Glutamatergic neuron (in vitro differentiated cells): ENCODE measurements at regions not wholly inside any gene's neighbourhood (a gene's known extent, or its start where the extent isn't known, plus 50 kb on each side); places are given as distances from the start of the nearest gene placed in this dataset.

ENCODE experiments used
- DNase-seq: peaks from one replicate; pipeline ENCODE4 v3.0.0; 2022
- H3K27ac Mint-ChIP-seq: one replicate; pipeline ENCODE4 v1.8.0; 2020; ENCODE audit warnings: mild to moderate bottlenecking, mixed read lengths, inconsistent platforms; ENCODE audit not compliant: unreplicated experiment
- H3K27me3 Mint-ChIP-seq: one replicate; pipeline ENCODE4 v1.8.0; 2020; ENCODE audit warnings: mild to moderate bottlenecking, moderate library complexity, mixed read lengths, inconsistent platforms; ENCODE audit not compliant: unreplicated experiment
- H3K36me3 Mint-ChIP-seq: one replicate; pipeline ENCODE4 v1.8.0; 2020; ENCODE audit warnings: mild to moderate bottlenecking, mixed read lengths, inconsistent platforms; ENCODE audit not compliant: unreplicated experiment
- H3K4me1 Mint-ChIP-seq: one replicate; pipeline ENCODE4 v1.8.0; 2020; ENCODE audit warnings: mild to moderate bottlenecking, low read depth, mixed read lengths, inconsistent platforms; ENCODE audit not compliant: unreplicated experiment
- H3K4me3 Mint-ChIP-seq: one replicate; pipeline ENCODE4 v1.8.0; 2020; ENCODE audit warnings: mild to moderate bottlenecking, mixed read lengths, inconsistent platforms; ENCODE audit not compliant: unreplicated experiment
- H3K9me3 Mint-ChIP-seq: one replicate; pipeline ENCODE4 v1.8.0; 2020; ENCODE audit warnings: mild to moderate bottlenecking, moderate library complexity, mixed read lengths, inconsistent platforms; ENCODE audit not compliant: unreplicated experiment
- TF ChIP-seq, protein P1 (sequence below): fragments of 200-600 bp; sonication (generic); IDR thresholded peaks from one replicate; pipeline ENCODE4 v1.5.0; 2021; ENCODE audit not compliant: partially characterized antibody, unreplicated experiment

- H3K4me1 Mint-ChIP-seq: no peaks in the 10 kb centered on the region
- TF ChIP-seq, protein P1, sequence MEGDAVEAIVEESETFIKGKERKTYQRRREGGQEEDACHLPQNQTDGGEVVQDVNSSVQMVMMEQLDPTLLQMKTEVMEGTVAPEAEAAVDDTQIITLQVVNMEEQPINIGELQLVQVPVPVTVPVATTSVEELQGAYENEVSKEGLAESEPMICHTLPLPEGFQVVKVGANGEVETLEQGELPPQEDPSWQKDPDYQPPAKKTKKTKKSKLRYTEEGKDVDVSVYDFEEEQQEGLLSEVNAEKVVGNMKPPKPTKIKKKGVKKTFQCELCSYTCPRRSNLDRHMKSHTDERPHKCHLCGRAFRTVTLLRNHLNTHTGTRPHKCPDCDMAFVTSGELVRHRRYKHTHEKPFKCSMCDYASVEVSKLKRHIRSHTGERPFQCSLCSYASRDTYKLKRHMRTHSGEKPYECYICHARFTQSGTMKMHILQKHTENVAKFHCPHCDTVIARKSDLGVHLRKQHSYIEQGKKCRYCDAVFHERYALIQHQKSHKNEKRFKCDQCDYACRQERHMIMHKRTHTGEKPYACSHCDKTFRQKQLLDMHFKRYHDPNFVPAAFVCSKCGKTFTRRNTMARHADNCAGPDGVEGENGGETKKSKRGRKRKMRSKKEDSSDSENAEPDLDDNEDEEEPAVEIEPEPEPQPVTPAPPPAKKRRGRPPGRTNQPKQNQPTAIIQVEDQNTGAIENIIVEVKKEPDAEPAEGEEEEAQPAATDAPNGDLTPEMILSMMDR: no peak
- H3K9me3 Mint-ChIP-seq: peaks cover 2% of the 10 kb centered on the region
- H3K27ac Mint-ChIP-seq: no peak overlapping the region
- H3K36me3 Mint-ChIP-seq: no peaks in the 10 kb centered on the region
- DNase-seq: no peak
- H3K27me3 Mint-ChIP-seq: no peaks in the 10 kb centered on the region
- H3K4me3 Mint-ChIP-seq: no peak overlapping the region
These were observed 80.9 kb downstream of the PERP start for GRCh38 chr6:138026342-138026741.

DNA sequence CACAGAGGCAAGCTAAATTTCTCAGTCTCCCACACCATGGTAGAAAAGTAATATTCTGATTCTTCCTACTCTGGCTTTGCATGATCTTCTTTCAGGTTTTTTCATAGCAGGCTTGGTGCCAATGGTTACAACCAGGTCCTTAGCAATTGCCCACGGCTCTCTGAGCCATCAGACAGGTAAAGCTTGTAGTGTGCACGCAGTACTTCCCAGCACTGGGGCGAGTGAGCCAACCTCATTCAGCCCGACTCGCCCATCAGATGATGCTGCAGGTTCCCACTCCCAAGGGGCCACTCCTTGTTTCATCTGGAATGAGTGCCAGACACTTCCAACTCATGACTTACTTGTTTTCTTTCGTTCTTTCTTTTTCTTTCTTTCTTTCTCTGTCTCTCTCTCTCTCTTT is 78.3 kb downstream of the PERP start:
- Mint-ChIP-seq H3K36me3 (no peaks in the 10 kb centered on the region), H3K9me3 (peaks cover 2% of the 10 kb centered on the region)

DNA sequence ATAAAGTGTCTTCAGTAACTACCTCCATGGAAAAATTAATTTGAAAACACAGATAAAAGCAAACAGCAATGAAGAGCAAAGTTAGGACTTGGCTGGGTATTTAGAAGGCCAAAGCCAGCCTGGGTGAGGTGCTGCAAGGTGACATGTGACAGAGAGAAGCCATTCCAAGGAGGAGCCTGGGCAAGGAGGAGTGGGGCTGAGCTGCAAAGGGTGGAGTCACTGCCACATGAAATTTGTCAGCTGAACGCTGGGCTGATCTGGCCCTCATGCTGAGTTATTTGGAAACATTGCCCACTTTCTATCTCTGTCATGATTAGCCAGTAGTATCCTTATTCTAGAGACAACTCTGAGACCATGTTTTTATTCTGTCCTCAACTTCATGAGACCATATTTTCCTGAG is 76.3 kb downstream of the PERP start:
- peaks cover 5% of the 10 kb centered on the region for H3K4me1 Mint-ChIP-seq
- no peaks in the 10 kb centered on the region for H3K27me3 Mint-ChIP-seq
- DNase-seq: no peak
- H3K27ac Mint-ChIP-seq: no peak overlapping the region
- peaks cover 2% of the 10 kb centered on the region for H3K9me3 Mint-ChIP-seq
- TF ChIP-seq, protein P1: no peak
- peaks cover 4% of the 10 kb centered on the region for H3K36me3 Mint-ChIP-seq
- H3K4me3 Mint-ChIP-seq: no peak overlapping the region

More for the DNA sequence above, 78.3 kb downstream of the PERP start:
- Mint-ChIP-seq H3K27ac (no peak overlapping the region), H3K4me1 (no peaks in the 10 kb centered on the region), H3K4me3 (no peak overlapping the region), H3K27me3 (no peaks in the 10 kb centered on the region)
- TF ChIP-seq, protein P1: no peak
- DNase-seq: no peak

DNA sequence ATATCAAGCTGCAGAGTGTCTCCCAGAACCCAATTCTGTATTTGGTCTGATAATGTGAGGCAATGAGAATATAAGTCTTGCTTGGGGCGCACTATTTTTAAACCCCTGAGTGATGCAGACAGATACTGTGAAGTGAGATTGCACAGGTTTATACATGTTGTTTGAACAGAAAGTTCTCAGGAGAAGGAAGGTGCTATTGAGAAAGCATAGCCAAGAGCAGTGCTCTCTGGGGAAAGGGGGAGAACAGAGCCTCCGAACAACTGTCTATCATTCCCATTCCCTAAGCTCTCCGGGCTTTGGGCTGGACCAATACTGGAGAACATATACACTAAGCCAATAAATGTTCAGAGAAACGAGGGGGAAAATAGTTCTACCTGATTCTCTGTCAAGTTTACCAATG is 75.8 kb downstream of the PERP start:
- Mint-ChIP-seq H3K36me3 (peaks cover 4% of the 10 kb centered on the region), H3K9me3 (peaks cover 2% of the 10 kb centered on the region), H3K27me3 (no peaks in the 10 kb centered on the region), H3K4me1 (peaks cover 5% of the 10 kb centered on the region), H3K4me3 (no peak overlapping the region), H3K27ac (no peak overlapping the region)
- DNase-seq: no peak
- TF ChIP-seq, protein P1: no peak

GRCh38 chr6:138031850-138032249 is 75.4 kb downstream of the PERP start:
- no peak overlapping the region for H3K27ac Mint-ChIP-seq
- TF ChIP-seq, protein P1: no peak
- DNase-seq: no peak
- H3K4me1 Mint-ChIP-seq: peaks cover 5% of the 10 kb centered on the region
- H3K36me3 Mint-ChIP-seq: peaks cover 4% of the 10 kb centered on the region
- H3K9me3 Mint-ChIP-seq: peaks cover 2% of the 10 kb centered on the region
- no peak overlapping the region for H3K4me3 Mint-ChIP-seq
- no peaks in the 10 kb centered on the region for H3K27me3 Mint-ChIP-seq
